Heart left ventricle (tissue), 13 donors: ENCODE measurements at regions not wholly inside any gene's neighbourhood (a gene's known extent, or its start where the extent isn't known, plus 50 kb on each side); places are given as distances from the start of the nearest gene placed in this dataset.

Source experiments
- POLR2A ChIP-seq, 2 donors: fragments of 450-650 bp; IDR thresholded peaks; one replicate each; pipeline ENCODE4 v1.6.1; 2017; ENCODE audit warnings: antibody characterized with exemption in 2 of 2, mild to moderate bottlenecking in 2 of 2, moderate library complexity in 2 of 2
- TF ChIP-seq, protein P1 (sequence below), 12 donors: fragments of 200-600 bp; sonication (generic) in 4 of 12; IDR thresholded peaks; one replicate each; pipeline versions ENCODE4 v1.5.0 to v1.8.0; 2018 to 2022; ENCODE audit warnings: antibody characterized with exemption in 12 of 12, mild to moderate bottlenecking in 5 of 12
- donor health status: ischemic (EF 13 %, LVEDD 7.1; RV severe dilation, severe dysfunction).
- donor health status: DM: no; HTN: yes; CAD: no.
- donor health status: DM: no; HTN: no; CAD: no.
- donor health status: ischemic (EF 25% LVEDD 6.9; RV normal size, moderate dysfunction).
- donor health status: ischemic (EF 25% LVEDD 5.7; RV mildly dilated, moderate dysfunction).
- donor health status: ischemic (EF 35%, LVEDD 5.7; RV mildly dilated, moderate dysfunction).
- donor health status: nonischemic (EF 11% LVEDD 7.7; RV severe dilation, severe dysfunction).
- donor health status: DM: yes; HTN: yes; CAD: no.
- donor health status: PGD.
- donor health status: ischemic (EF 29% LVEDD 5.4; RV normal size, mild dysfunction).
- donor health status: nonischemic (EF 23%, LVEDD 6.1; RV moderate dilation, normal function).

DNA sequence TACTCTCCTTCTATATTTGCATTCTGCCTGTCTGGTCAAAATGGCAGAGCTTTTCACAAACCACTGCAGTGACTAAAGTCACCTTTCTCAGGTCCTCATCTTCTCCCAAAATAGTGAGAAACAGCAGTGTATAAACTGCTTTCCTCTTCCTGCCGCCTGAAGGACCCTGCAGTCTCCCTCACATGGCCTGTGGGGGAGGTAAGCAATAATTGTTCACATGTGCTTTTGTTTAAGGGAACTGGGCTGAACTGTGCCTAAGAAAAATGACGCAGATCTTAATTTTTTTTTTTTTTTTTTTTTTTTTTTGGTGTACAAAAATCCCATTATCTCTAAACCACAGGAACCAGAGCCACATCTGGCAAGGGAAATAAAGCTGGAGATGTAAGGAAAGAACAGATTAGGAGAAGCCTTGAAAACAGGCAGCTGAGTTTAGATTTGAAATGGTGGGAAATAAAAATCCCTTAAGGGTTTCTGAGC lies 131.7 kb upstream of the VLDLR start:
- TF ChIP-seq, protein P1, sequence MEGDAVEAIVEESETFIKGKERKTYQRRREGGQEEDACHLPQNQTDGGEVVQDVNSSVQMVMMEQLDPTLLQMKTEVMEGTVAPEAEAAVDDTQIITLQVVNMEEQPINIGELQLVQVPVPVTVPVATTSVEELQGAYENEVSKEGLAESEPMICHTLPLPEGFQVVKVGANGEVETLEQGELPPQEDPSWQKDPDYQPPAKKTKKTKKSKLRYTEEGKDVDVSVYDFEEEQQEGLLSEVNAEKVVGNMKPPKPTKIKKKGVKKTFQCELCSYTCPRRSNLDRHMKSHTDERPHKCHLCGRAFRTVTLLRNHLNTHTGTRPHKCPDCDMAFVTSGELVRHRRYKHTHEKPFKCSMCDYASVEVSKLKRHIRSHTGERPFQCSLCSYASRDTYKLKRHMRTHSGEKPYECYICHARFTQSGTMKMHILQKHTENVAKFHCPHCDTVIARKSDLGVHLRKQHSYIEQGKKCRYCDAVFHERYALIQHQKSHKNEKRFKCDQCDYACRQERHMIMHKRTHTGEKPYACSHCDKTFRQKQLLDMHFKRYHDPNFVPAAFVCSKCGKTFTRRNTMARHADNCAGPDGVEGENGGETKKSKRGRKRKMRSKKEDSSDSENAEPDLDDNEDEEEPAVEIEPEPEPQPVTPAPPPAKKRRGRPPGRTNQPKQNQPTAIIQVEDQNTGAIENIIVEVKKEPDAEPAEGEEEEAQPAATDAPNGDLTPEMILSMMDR (IDR thresholded peaks at IDR 0.05): no peak
- no peak for TF ChIP-seq POLR2A (IDR thresholded peaks at IDR 0.05)
